SK-N-SH (cell line): ENCODE measurements at regions not wholly inside any gene's neighbourhood (a gene's known extent, or its start where the extent isn't known, plus 50 kb on each side); places are given as distances from the start of the nearest gene placed in this dataset.

Experiments
- CHD2 ChIP-seq: fragments of 150-350 bp; IDR thresholded peaks from 2 replicates; pipeline ENCODE4 v1.6.1; 2018; ENCODE audit warnings: low read length; ENCODE audit not compliant: partially characterized antibody
- CTCF ChIP-seq: fragments of 200-600 bp; sonication (generic); IDR thresholded peaks from 2 replicates; pipeline ENCODE4 v1.6.1; 2017; ENCODE audit warnings: antibody characterized with exemption, mild to moderate bottlenecking, moderate library complexity
- EP300 ChIP-seq, 2 experiments: IDR thresholded peaks; 2 replicates each; pipeline versions ENCODE4 v1.4.0 to v1.6.1; 2012; ENCODE audit warnings: borderline replicate concordance in 1 of 2, low read depth in 1 of 2, low read length in 1 of 2
- FOSL2 ChIP-seq: IDR thresholded peaks from 2 replicates; pipeline ENCODE4 v1.4.0; 2012; ENCODE audit warnings: low read depth, mild to moderate bottlenecking, moderate library complexity, borderline replicate concordance
- FOXM1 ChIP-seq: IDR thresholded peaks from 2 replicates; pipeline ENCODE4 v1.4.0; 2012; ENCODE audit warnings: low read depth, mild to moderate bottlenecking
- MEF2A ChIP-seq: IDR thresholded peaks from 2 replicates; pipeline ENCODE4 v1.4.0; 2012; ENCODE audit warnings: low read depth, borderline replicate concordance
- NRF1 ChIP-seq: IDR thresholded peaks from 2 replicates; pipeline ENCODE4 v1.6.1; 2012; ENCODE audit warnings: low read depth, mild to moderate bottlenecking, low read length
- PBX3 ChIP-seq: IDR thresholded peaks from 2 replicates; pipeline ENCODE4; 2012
- POLR2AphosphoS5 ChIP-seq: IDR thresholded peaks from 2 replicates; pipeline ENCODE4 v1.6.1; 2012; ENCODE audit warnings: low read depth, low read length
- RCOR1 ChIP-seq: fragments of 150-350 bp; IDR thresholded peaks from 2 replicates; pipeline ENCODE4 v1.6.1; 2017; ENCODE audit warnings: antibody characterized with exemption, low read length
- RXRA ChIP-seq: IDR thresholded peaks from 2 replicates; pipeline ENCODE4 v1.4.0; 2012; ENCODE audit warnings: low read depth, mild to moderate bottlenecking, borderline replicate concordance
- SMC3 ChIP-seq: IDR thresholded peaks from 2 replicates; pipeline ENCODE4 v1.6.1; 2012; ENCODE audit warnings: low read depth, low read length, improper control_type of control experiment
- TAF1 ChIP-seq: IDR thresholded peaks from 2 replicates; pipeline ENCODE4 v1.6.1; 2012; ENCODE audit warnings: low read depth, mild to moderate bottlenecking, low read length, moderate library complexity, borderline replicate concordance
- YY1 ChIP-seq: IDR thresholded peaks from 2 replicates; pipeline ENCODE4 v1.4.0; 2012; ENCODE audit warnings: low read depth, mild to moderate bottlenecking

- TF ChIP-seq CTCF (no peak), POLR2AphosphoS5 (no peak), MEF2A (no peak), EP300 (IDR thresholded peaks at IDR 0.05; ENCODE audit: borderline replicate concordance in 1 of 2, low read depth in 1 of 2, low read length in 1 of 2) (no peak), YY1 (no peak), CHD2 (no peak), TAF1 (no peak), NRF1 (no peak), FOXM1 (no peak), RCOR1 (no peak), PBX3 (no peak), SMC3 (no peak), RXRA (no peak), FOSL2 (no peak)
Observed at GRCh38 chr4:43133566-43133965, 241.1 kb downstream of the GRXCR1 start.
